ENCODE measurements at regions not wholly inside any gene's neighbourhood (a gene's known extent, or its start where the extent isn't known, plus 50 kb on each side); places are given as distances from the start of the nearest gene placed in this dataset.

GRCh38 chr20:22471156-22471836 lies 113.1 kb downstream of the FOXA2 start (continued):
- TF ChIP-seq JUN (CRISPR knock-in tag; IDR thresholded peaks at IDR 0.05) (peak; percentile 90; the same call in 1 of the 2 replicates), ATF6 (CRISPR knock-in tag; conservative IDR thresholded peaks at IDR 0.05) (no peak), ZNF724P (CRISPR knock-in tag; IDR thresholded peaks at IDR 0.05; ENCODE audit: borderline replicate concordance) (no peak), TBL1XR1 (IDR thresholded peaks at IDR 0.05; ENCODE audit: borderline replicate concordance, low read length, partially characterized antibody) (no peak), ZNF260 (CRISPR knock-in tag; IDR thresholded peaks at IDR 0.05; ENCODE audit: borderline replicate concordance, low read depth) (no peak), SALL1 (CRISPR knock-in tag; IDR thresholded peaks at IDR 0.05) (peak; percentile 59), ZNF460 (CRISPR knock-in tag; IDR thresholded peaks at IDR 0.05; ENCODE audit: borderline replicate concordance) (no peak), ZMYM4 (CRISPR knock-in tag; IDR thresholded peaks at IDR 0.05) (0 out of 2 replicates have a peak, but pooled peaks have one; percentile 46), CREB1 (IDR thresholded peaks at IDR 0.05) (peak; percentile 79), CREB1 (CRISPR knock-in tag; IDR thresholded peaks at IDR 0.05) (peak; percentile 64; the same call in 1 of the 2 replicates), ZNF468 (CRISPR knock-in tag; IDR thresholded peaks at IDR 0.05) (no peak), ATM (IDR thresholded peaks at IDR 0.05; ENCODE audit: borderline replicate concordance) (no peak), HNRNPL (IDR thresholded peaks at IDR 0.05; ENCODE audit: low read depth, low read length) (0 out of 2 replicates have a peak, but pooled peaks have one; percentile 35), TRAFD1 (CRISPR knock-in tag; IDR thresholded peaks at IDR 0.05; ENCODE audit: borderline replicate concordance) (no peak), ZNF543 (CRISPR knock-in tag; IDR thresholded peaks at IDR 0.05) (no peak), DRAP1 (CRISPR knock-in tag; IDR thresholded peaks at IDR 0.05) (no peak), ZBTB4 (CRISPR knock-in tag; IDR thresholded peaks at IDR 0.05; ENCODE audit: borderline replicate concordance) (no peak), MTA3 (CRISPR knock-in tag; IDR thresholded peaks at IDR 0.05) (no peak), NR2F6 (IDR thresholded peaks at IDR 0.05) (peak; percentile 54; the same call in 1 of the 2 replicates), NR2F6 (CRISPR knock-in tag; IDR thresholded peaks at IDR 0.05) (peak; percentile 35; the same call in 1 of the 2 replicates), POGZ (CRISPR knock-in tag; IDR thresholded peaks at IDR 0.05) (peak; percentile 49; the same call in 1 of the 2 replicates), ARNT (IDR thresholded peaks at IDR 0.05) (no peak), ZBTB7A (CRISPR knock-in tag; IDR thresholded peaks at IDR 0.05) (peak; percentile 73; the same call in 1 of the 2 replicates)

Data from HepG2 (cell line).